Body of pancreas (tissue), 4 donors: ENCODE measurements at regions not wholly inside any gene's neighbourhood (a gene's known extent, or its start where the extent isn't known, plus 50 kb on each side); places are given as distances from the start of the nearest gene placed in this dataset.

ENCODE experiments used
- POLR2A ChIP-seq, 3 donors: fragments of 450-650 bp; IDR thresholded peaks; one replicate each; pipeline ENCODE4 v1.6.1; 2016; ENCODE audit warnings: antibody characterized with exemption in 3 of 3, mild to moderate bottlenecking in 2 of 3
- TF ChIP-seq, protein P1 (sequence below), 7 experiments: fragments of 450-650 bp in 4 of 7; fragments of 200-600 bp in 3 of 7; sonication (generic) in 3 of 7; IDR thresholded peaks; one replicate each; pipeline ENCODE4 v1.5.1; 2016 to 2019; ENCODE audit warnings: antibody characterized with exemption in 7 of 7

DNA sequence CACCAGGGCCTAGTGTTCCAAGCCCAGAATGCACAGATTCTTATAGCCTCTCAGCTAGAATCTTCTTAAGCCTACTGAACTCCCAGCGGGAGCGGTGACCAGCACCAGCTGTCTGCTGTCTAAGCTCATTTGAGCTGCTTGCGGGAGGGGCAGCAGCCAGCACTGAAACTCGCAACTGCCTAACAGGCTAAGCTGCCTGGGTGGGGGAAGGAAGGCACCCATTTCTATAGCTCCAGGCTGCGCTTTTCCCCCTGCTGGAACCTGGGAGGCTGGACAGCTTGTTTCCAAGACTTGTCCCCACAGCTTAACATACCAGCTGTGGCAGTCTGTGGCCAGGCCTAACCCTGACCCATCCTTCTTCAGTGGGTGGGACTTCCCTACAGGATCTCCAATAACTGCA is 512.9 kb downstream of the EFNA5 start:
- TF ChIP-seq, protein P1, sequence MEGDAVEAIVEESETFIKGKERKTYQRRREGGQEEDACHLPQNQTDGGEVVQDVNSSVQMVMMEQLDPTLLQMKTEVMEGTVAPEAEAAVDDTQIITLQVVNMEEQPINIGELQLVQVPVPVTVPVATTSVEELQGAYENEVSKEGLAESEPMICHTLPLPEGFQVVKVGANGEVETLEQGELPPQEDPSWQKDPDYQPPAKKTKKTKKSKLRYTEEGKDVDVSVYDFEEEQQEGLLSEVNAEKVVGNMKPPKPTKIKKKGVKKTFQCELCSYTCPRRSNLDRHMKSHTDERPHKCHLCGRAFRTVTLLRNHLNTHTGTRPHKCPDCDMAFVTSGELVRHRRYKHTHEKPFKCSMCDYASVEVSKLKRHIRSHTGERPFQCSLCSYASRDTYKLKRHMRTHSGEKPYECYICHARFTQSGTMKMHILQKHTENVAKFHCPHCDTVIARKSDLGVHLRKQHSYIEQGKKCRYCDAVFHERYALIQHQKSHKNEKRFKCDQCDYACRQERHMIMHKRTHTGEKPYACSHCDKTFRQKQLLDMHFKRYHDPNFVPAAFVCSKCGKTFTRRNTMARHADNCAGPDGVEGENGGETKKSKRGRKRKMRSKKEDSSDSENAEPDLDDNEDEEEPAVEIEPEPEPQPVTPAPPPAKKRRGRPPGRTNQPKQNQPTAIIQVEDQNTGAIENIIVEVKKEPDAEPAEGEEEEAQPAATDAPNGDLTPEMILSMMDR (IDR thresholded peaks at IDR 0.05), result no peak
- no peak for TF ChIP-seq POLR2A (IDR thresholded peaks at IDR 0.05)
